HepG2 (cell line): ENCODE measurements at regions not wholly inside any gene's neighbourhood (a gene's known extent, or its start where the extent isn't known, plus 50 kb on each side); places are given as distances from the start of the nearest gene placed in this dataset.

Experiments
- ATAC-seq: fragments of 200-7000 bp; cut with Tn5 transposase; 3 replicates; pipeline ENCODE4 v1.9.1; 2020; ENCODE audit warnings: mild to moderate bottlenecking, moderate library complexity
- BruUV-seq: library from RNA; stranded (reverse); fragments of 400-500 nt; replicated peaks from 2 replicates; lab custom pipeline; 2021; lab: Mats Ljungman, UMichigan
- CTCF ChIA-PET: fragments of 300-600 bp; formaldehyde crosslinking; extraction: SDS; loops from one replicate; lab custom pipeline; 2021; ENCODE audit warnings: low total read pairs, inconsistent platforms, low intra/inter-chr PET ratio; lab: Yijun Ruan, JAX
- POLR2A ChIA-PET: fragments of 350-600 bp; sonication (Branson Sonifier 250); formaldehyde crosslinking; loops from one replicate; lab custom pipeline; 2020; ENCODE audit warnings: antibody characterized with exemption, inconsistent platforms; lab: Yijun Ruan, JAX
- DNase-seq: peaks from one replicate; pipeline ENCODE4 v3.0.0-alpha.2; 2015; ENCODE audit warnings: low spot score
- FAIRE-seq: peaks from 3 replicates; lab custom pipeline; 2011; peaks lifted over from hg19 to GRCh38; lab: Jason Lieb, UNC
- H2AFZ ChIP-seq: one replicate; pipeline ENCODE4 v1.6.1; 2011; ENCODE audit warnings: low read length, inconsistent platforms
- H3K27ac ChIP-seq: fragments of 300-600 bp; 3 replicates; pipeline ENCODE4 v1.8.0; 2011; ENCODE audit warnings: mixed run types, mild to moderate bottlenecking, mixed read lengths, low read length, inconsistent platforms; ENCODE audit not compliant: insufficient read depth; ENCODE audit errors: extremely low read length
- H3K27me3 ChIP-seq, 2 experiments: fragments of 200-600 bp in 1 of 2; 2 replicates in 1 of 2; 3 replicates in 1 of 2; pipeline versions ENCODE4 v1.6.0 to v1.8.0; 2011; ENCODE audit warnings: low read length in 2 of 2, mild to moderate bottlenecking in 2 of 2, moderate library complexity in 2 of 2, inconsistent platforms in 1 of 2; ENCODE audit not compliant: insufficient read depth in 2 of 2, control insufficient read depth in 1 of 2
- H3K36me3 ChIP-seq, 2 experiments: fragments of 200-600 bp in 1 of 2; replicated peaks in 1 of 2; 2 replicates in 1 of 2; 3 replicates in 1 of 2; pipeline versions ENCODE4 v1.5.1 to v1.8.0; 2011; ENCODE audit warnings: low read length in 2 of 2, inconsistent platforms in 1 of 2; ENCODE audit not compliant: insufficient read depth in 2 of 2, control insufficient read depth in 1 of 2
- H3K4me1 ChIP-seq: 2 replicates; pipeline ENCODE4 v1.5.1; 2012; ENCODE audit warnings: low read length, inconsistent platforms; ENCODE audit not compliant: insufficient read depth
- H3K4me2 ChIP-seq: 2 replicates; pipeline ENCODE4 v1.6.0; 2011; ENCODE audit warnings: low read depth, low read length, inconsistent platforms
- H3K4me3 ChIP-seq, 3 experiments: fragments of 200-600 bp in 1 of 3; sonication (generic), shearing (Covaris generic) in 1 of 3; replicated peaks in 1 of 3; 2 replicates each; pipeline ENCODE4 v1.5.1; 2011 to 2016; ENCODE audit warnings: low read length in 3 of 3, inconsistent platforms in 2 of 3, low read depth in 2 of 3, mild to moderate bottlenecking in 2 of 3, control low read depth in 1 of 3, mixed read lengths in 1 of 3; ENCODE audit not compliant: insufficient read depth in 1 of 3
- H3K79me2 ChIP-seq: one replicate; pipeline ENCODE4 v1.6.1; 2011; ENCODE audit warnings: low read length, inconsistent platforms; ENCODE audit not compliant: insufficient read depth
- H3K9ac ChIP-seq: 2 replicates; pipeline ENCODE4 v1.6.0; 2011; ENCODE audit warnings: mild to moderate bottlenecking, low read depth, low read length, inconsistent platforms; ENCODE audit not compliant: insufficient read depth
- H3K9me3 ChIP-seq: 2 replicates; pipeline ENCODE4 v1.5.1; 2012; ENCODE audit warnings: mild to moderate bottlenecking, low read length
- H4K20me1 ChIP-seq: 2 replicates; pipeline ENCODE4 v1.6.0; 2011; ENCODE audit warnings: inconsistent platforms, mild to moderate bottlenecking, low read length, moderate library complexity; ENCODE audit not compliant: insufficient read depth
- FOXJ3 ChIP-seq: sonication (generic); formaldehyde crosslinking; IDR thresholded peaks from 2 replicates; pipeline ENCODE4 v1.4.0; 2020; ENCODE audit warnings: missing genetic modification reagents, mild to moderate bottlenecking, borderline replicate concordance
- NR3C1 ChIP-seq: sonication (generic); formaldehyde crosslinking; IDR thresholded peaks from 2 replicates; pipeline ENCODE4 v1.4.0; 2020; ENCODE audit warnings: missing genetic modification reagents
- RARG ChIP-seq: sonication (generic); formaldehyde crosslinking; IDR thresholded peaks from 2 replicates; pipeline ENCODE4 v1.4.0; 2020; ENCODE audit warnings: low read depth, mild to moderate bottlenecking, missing genetic modification reagents
- RFX3 ChIP-seq: IDR thresholded peaks from 2 replicates; pipeline ENCODE4 v1.6.1; 2016; ENCODE audit warnings: missing biosample characterization, missing genetic modification reagents
- SRY ChIP-seq: sonication (generic); formaldehyde crosslinking; IDR thresholded peaks from 2 replicates; pipeline ENCODE4 v1.8.0; 2022; ENCODE audit warnings: mild to moderate bottlenecking, missing genetic modification reagents
- SYNCRIP ChIP-seq: fragments of 200-400 bp; formaldehyde crosslinking; IDR thresholded peaks from 2 replicates; pipeline ENCODE4 v1.6.1; 2018; ENCODE audit warnings: mild to moderate bottlenecking, low read depth, low read length; ENCODE audit not compliant: insufficient read depth
- TFDP1 ChIP-seq: IDR thresholded peaks from 2 replicates; pipeline ENCODE4 v1.6.1; 2016; ENCODE audit warnings: missing compliant biosample characterization, missing genetic modification reagents, borderline replicate concordance
- ZBTB1 ChIP-seq: sonication (generic); formaldehyde crosslinking; IDR thresholded peaks from 2 replicates; pipeline ENCODE4 v1.4.0; 2020; ENCODE audit warnings: missing genetic modification reagents, borderline replicate concordance
- ZNF121 ChIP-seq: sonication (generic); formaldehyde crosslinking; IDR thresholded peaks from 2 replicates; pipeline ENCODE4 v1.5.0; 2020; ENCODE audit warnings: mild to moderate bottlenecking, missing genetic modification reagents
- ZNF205 ChIP-seq: IDR thresholded peaks from 2 replicates; pipeline ENCODE4 v1.6.1; 2018; ENCODE audit warnings: missing biosample characterization, missing genetic modification reagents
- ZNF230 ChIP-seq: sonication (generic); formaldehyde crosslinking; IDR thresholded peaks from 2 replicates; pipeline ENCODE4 v1.4.0; 2020; ENCODE audit warnings: mild to moderate bottlenecking, missing genetic modification reagents
- ZNF333 ChIP-seq: sonication (generic); formaldehyde crosslinking; IDR thresholded peaks from 2 replicates; pipeline ENCODE4 v1.4.0; 2020; ENCODE audit warnings: mild to moderate bottlenecking, missing genetic modification reagents, borderline replicate concordance
- ZNF550 ChIP-seq: sonication (generic); formaldehyde crosslinking; IDR thresholded peaks from 2 replicates; pipeline ENCODE4 v1.4.0; 2020; ENCODE audit warnings: mild to moderate bottlenecking, missing genetic modification reagents, borderline replicate concordance
- whole genome bisulfite sequencing: methylation state at CpG from one replicate; pipeline ENCODE4 v1.1.6; 2017; ENCODE audit warnings: low lambda C conversion rate; 5-methylcytosine and 5-hydroxymethylcytosine counted together
- in situ Hi-C: cut with HindIII; loops from 2 replicates; pipeline ENCODE4 v1.10.0; 2017; ENCODE audit warnings: low pct_unique_long_range_greater_than_20kb; ENCODE audit not compliant: extremely low pct_ligation_motif_present
- intact Hi-C: fragments of 100-400 bp; cut with micrococcal nuclease; formaldehyde crosslinking; loops from one replicate; pipeline ENCODE4 v1.10.0; 2022; ENCODE audit not compliant: unreplicated experiment
- TF ChIP-seq, protein P1 (sequence below): sonication (generic); formaldehyde crosslinking; IDR thresholded peaks from 2 replicates; pipeline ENCODE4 v1.8.1; 2023; ENCODE audit warnings: mild to moderate bottlenecking, inconsistent platforms, moderate library complexity, missing genetic modification reagents, borderline replicate concordance

DNA sequence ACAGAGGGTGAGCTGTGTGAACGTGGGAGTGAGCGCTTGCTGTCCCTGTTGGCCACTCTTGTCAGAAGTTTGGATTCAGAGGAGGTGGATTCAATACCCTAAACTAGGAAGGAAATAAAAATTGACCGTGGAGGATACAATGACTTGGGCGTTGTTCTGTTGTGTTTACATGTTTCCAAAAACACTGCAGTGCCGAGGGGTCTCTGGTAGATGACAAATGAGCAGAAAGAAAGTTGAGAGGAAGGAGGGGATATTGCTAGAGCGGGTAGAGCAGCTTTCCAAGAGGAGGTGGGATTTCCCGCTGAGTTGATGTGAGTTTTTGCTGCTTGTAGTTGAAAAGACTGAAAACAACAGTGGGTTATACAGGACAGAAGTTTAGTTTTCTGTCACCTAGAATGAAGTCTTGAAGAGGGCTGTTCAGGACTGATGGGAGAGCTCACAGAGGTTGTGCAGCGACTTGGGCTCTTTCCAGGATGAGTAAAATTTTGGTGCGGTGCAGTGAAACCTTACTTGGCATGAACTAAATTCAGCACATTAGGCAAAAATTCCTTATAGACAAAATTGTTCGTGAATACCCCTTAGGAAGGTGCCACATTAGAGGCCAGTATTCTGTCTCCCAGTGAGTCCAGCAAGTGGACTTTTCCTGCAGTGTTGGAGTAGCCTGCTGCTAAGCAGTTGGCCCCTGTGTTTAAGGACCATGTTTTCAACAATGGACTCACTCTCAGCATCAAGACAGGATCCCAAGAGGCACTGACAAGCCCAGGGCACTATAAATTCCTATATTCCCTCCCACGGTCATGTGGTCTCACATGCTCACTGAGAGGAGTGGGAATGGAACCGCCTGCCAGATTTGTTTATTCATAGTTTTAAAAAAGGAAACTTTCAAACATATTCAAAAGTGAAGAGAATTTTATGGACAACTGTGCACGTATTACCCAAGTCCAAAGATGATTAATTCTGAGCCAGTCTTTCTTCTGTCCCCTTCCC, 435.0 kb upstream of the C2CD4B start:
- ChIA-PET CTCF (no interaction called here), POLR2A (no interaction called here)
- Histone ChIP-seq H3K27ac (no peak overlapping the region), H3K27me3 (no peaks in the 10 kb centered on the region), H3K4me2 (no peak overlapping the region), H3K79me2 (no peaks in the 10 kb centered on the region), H3K4me3 (no peak overlapping the region), H2AFZ (no peak overlapping the region), H3K9ac (no peak overlapping the region), H3K4me1 (peaks cover 6% of the 10 kb centered on the region; the same call in 1 of the 2 replicates), H3K9me3 (no peaks in the 10 kb centered on the region), H4K20me1 (no peaks in the 10 kb centered on the region), H3K36me3 (no peaks in the 10 kb centered on the region)
- FAIRE-seq (no peak), ATAC-seq (no peak), DNase-seq (no peak)
- in situ Hi-C loops (no loop called here), intact Hi-C loops (no loop called here)
- TF ChIP-seq SRY (CRISPR knock-in tag) (no peak), SYNCRIP (no peak), ZNF230 (CRISPR knock-in tag) (no peak), NR3C1 (CRISPR knock-in tag) (no peak), ZNF205 (CRISPR knock-in tag) (no peak), ZBTB1 (CRISPR knock-in tag) (no peak), RARG (CRISPR knock-in tag) (no peak), TFDP1 (no peak), ZNF333 (no peak), ZNF550 (CRISPR knock-in tag) (no peak), ZNF121 (CRISPR knock-in tag) (no peak), RFX3 (CRISPR knock-in tag) (no peak), FOXJ3 (CRISPR knock-in tag) (no peak)
- TF ChIP-seq, protein P1, sequence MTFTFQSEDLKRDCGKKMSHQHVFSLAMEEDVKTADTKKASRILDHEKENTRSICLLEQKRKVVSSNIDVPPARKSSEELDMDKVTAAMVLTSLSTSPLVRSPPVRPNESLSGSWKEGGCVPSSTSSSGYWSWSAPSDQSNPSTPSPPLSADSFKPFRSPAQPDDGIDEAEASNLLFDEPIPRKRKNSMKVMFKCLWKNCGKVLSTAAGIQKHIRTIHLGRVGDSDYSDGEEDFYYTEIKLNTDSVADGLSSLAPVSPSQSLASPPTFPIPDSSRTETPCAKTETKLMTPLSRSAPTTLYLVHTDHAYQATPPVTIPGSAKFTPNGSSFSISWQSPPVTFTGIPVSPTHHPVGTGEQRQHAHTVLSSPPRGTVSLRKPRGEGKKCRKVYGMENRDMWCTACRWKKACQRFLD (CRISPR knock-in tag), result no peak
- BruUV-seq, result no TSS peak
- WGBS, result 83% methylated on average over 13 of the region's 13 CpGs
